ENCODE measurements at regions not wholly inside any gene's neighbourhood (a gene's known extent, or its start where the extent isn't known, plus 50 kb on each side); places are given as distances from the start of the nearest gene placed in this dataset.

GRCh38 chr14:98847521-98848468, 424.2 kb downstream of the BCL11B start:
- no peak for DNase-seq (ENCODE audit: low spot score)
- Histone ChIP-seq H4K8ac (ENCODE audit: low read depth, low read length) (no peak overlapping the region), H2AFZ (ENCODE audit: low read length) (no peak overlapping the region), H2BK120ac (ENCODE audit: low read depth, low read length) (no peak overlapping the region), H2AK5ac (ENCODE audit: low read depth, low read length) (no peak overlapping the region), H3K27ac (replicated peaks; ENCODE audit: low read length) (no peak overlapping the region), H3K4me1 (ENCODE audit: control insufficient read depth in 2 of 2, insufficient read depth in 1 of 2, low read depth in 1 of 2, low read length in 2 of 2) (no peaks in the 10 kb centered on the region), H3K4me3 (ENCODE audit: low read length in 2 of 2) (no peak overlapping the region), H3K27me3 (ENCODE audit: control insufficient read depth in 3 of 3, insufficient read depth in 3 of 3, low read depth in 1 of 3, low read length in 3 of 3) (no peaks in the 10 kb centered on the region), H3K18ac (ENCODE audit: low read length) (no peak overlapping the region), H3K4me2 (ENCODE audit: insufficient read depth, low read length, poor library complexity, severe bottlenecking) (no peak overlapping the region), H3K23ac (ENCODE audit: low read depth, low read length, poor library complexity) (no peak overlapping the region), H2BK5ac (ENCODE audit: low read length) (no peak overlapping the region), H3K36me3 (replicated peaks in 1 of 2; ENCODE audit: control insufficient read depth in 2 of 2, insufficient read depth in 2 of 2, low read length in 2 of 2) (no peaks in the 10 kb centered on the region), H4K91ac (ENCODE audit: low read depth, low read length, poor library complexity) (no peak overlapping the region), H3K9ac (ENCODE audit: low read depth, low read length, poor library complexity) (no peak overlapping the region), H2BK15ac (ENCODE audit: low read length) (no peak overlapping the region), H3K9me3 (replicated peaks in 1 of 2; ENCODE audit: control insufficient read depth in 2 of 2, insufficient read depth in 1 of 2, low read depth in 1 of 2, low read length in 2 of 2) (no peaks in the 10 kb centered on the region), H2BK12ac (ENCODE audit: low read length) (no peak overlapping the region), H3K79me1 (ENCODE audit: low read depth, low read length) (no peaks in the 10 kb centered on the region), H3K14ac (ENCODE audit: low read length) (no peak overlapping the region), H3K4ac (ENCODE audit: low read length) (no peak overlapping the region)
- no CpG with 5 or more reads among the region's 11 CpGs for WGBS, 2 donors (ENCODE audit: extremely low coverage in 2 of 2, insufficient read length in 2 of 2, insufficient replicate concordance in 1 of 2)

- Histone ChIP-seq H4K8ac (ENCODE audit: low read depth, low read length) (no peak overlapping the region), H3K4ac (ENCODE audit: low read length) (no peak overlapping the region), H3K23ac (ENCODE audit: low read depth, low read length, poor library complexity) (no peak overlapping the region), H3K14ac (ENCODE audit: low read length) (no peak overlapping the region), H2BK12ac (ENCODE audit: low read length) (no peak overlapping the region), H2AK5ac (ENCODE audit: low read depth, low read length) (no peak overlapping the region), H3K18ac (ENCODE audit: low read length) (no peak overlapping the region), H3K9me3 (replicated peaks in 1 of 2; ENCODE audit: control insufficient read depth in 2 of 2, insufficient read depth in 1 of 2, low read depth in 1 of 2, low read length in 2 of 2) (no peaks in the 10 kb centered on the region), H3K4me1 (ENCODE audit: control insufficient read depth in 2 of 2, insufficient read depth in 1 of 2, low read depth in 1 of 2, low read length in 2 of 2) (no peaks in the 10 kb centered on the region), H3K27ac (replicated peaks; ENCODE audit: low read length) (no peak overlapping the region), H3K79me1 (ENCODE audit: low read depth, low read length) (no peaks in the 10 kb centered on the region), H3K9ac (ENCODE audit: low read depth, low read length, poor library complexity) (no peak overlapping the region), H3K36me3 (replicated peaks in 1 of 2; ENCODE audit: control insufficient read depth in 2 of 2, insufficient read depth in 2 of 2, low read length in 2 of 2) (no peaks in the 10 kb centered on the region), H3K27me3 (ENCODE audit: control insufficient read depth in 3 of 3, insufficient read depth in 3 of 3, low read depth in 1 of 3, low read length in 3 of 3) (no peaks in the 10 kb centered on the region), H2AFZ (ENCODE audit: low read length) (no peak overlapping the region), H3K4me3 (ENCODE audit: low read length in 2 of 2) (no peak overlapping the region), H2BK120ac (ENCODE audit: low read depth, low read length) (no peak overlapping the region), H2BK5ac (ENCODE audit: low read length) (no peak overlapping the region), H3K4me2 (ENCODE audit: insufficient read depth, low read length, poor library complexity, severe bottlenecking) (no peak overlapping the region), H4K91ac (ENCODE audit: low read depth, low read length, poor library complexity) (no peak overlapping the region), H2BK15ac (ENCODE audit: low read length) (no peak overlapping the region)
- DNase-seq (ENCODE audit: low spot score), result no peak
- no CpG with 5 or more reads among the region's 10 CpGs for WGBS, 2 donors (ENCODE audit: extremely low coverage in 2 of 2, insufficient read length in 2 of 2, insufficient replicate concordance in 1 of 2)
Measured at GRCh38 chr14:98853063-98853729, 418.8 kb downstream of the BCL11B start.

- Histone ChIP-seq H3K36me3 (replicated peaks in 1 of 2; ENCODE audit: control insufficient read depth in 2 of 2, insufficient read depth in 2 of 2, low read length in 2 of 2) (no peaks in the 10 kb centered on the region), H3K9me3 (replicated peaks in 1 of 2; ENCODE audit: control insufficient read depth in 2 of 2, insufficient read depth in 1 of 2, low read depth in 1 of 2, low read length in 2 of 2) (no peaks in the 10 kb centered on the region), H3K23ac (ENCODE audit: low read depth, low read length, poor library complexity) (no peak overlapping the region), H3K27me3 (ENCODE audit: control insufficient read depth in 3 of 3, insufficient read depth in 3 of 3, low read depth in 1 of 3, low read length in 3 of 3) (no peaks in the 10 kb centered on the region), H4K91ac (ENCODE audit: low read depth, low read length, poor library complexity) (no peak overlapping the region), H2BK15ac (ENCODE audit: low read length) (no peak overlapping the region), H2AFZ (ENCODE audit: low read length) (no peak overlapping the region), H2BK5ac (ENCODE audit: low read length) (no peak overlapping the region), H2AK5ac (ENCODE audit: low read depth, low read length) (no peak overlapping the region), H3K4me3 (ENCODE audit: low read length in 2 of 2) (no peak overlapping the region), H3K4me1 (ENCODE audit: control insufficient read depth in 2 of 2, insufficient read depth in 1 of 2, low read depth in 1 of 2, low read length in 2 of 2) (no peaks in the 10 kb centered on the region), H3K4ac (ENCODE audit: low read length) (no peak overlapping the region), H2BK12ac (ENCODE audit: low read length) (no peak overlapping the region), H3K14ac (ENCODE audit: low read length) (no peak overlapping the region), H3K4me2 (ENCODE audit: insufficient read depth, low read length, poor library complexity, severe bottlenecking) (no peak overlapping the region), H4K8ac (ENCODE audit: low read depth, low read length) (no peak overlapping the region), H3K79me1 (ENCODE audit: low read depth, low read length) (no peaks in the 10 kb centered on the region), H3K27ac (replicated peaks; ENCODE audit: low read length) (no peak overlapping the region), H3K18ac (ENCODE audit: low read length) (no peak overlapping the region), H3K9ac (ENCODE audit: low read depth, low read length, poor library complexity) (no peak overlapping the region), H2BK120ac (ENCODE audit: low read depth, low read length) (no peak overlapping the region)
- no peak for DNase-seq (ENCODE audit: low spot score)
- no CpG with 5 or more reads among the region's 13 CpGs for WGBS, 2 donors (ENCODE audit: extremely low coverage in 2 of 2, insufficient read length in 2 of 2, insufficient replicate concordance in 1 of 2)
Measured at GRCh38 chr14:98855926-98856715, 415.9 kb downstream of the BCL11B start.

GRCh38 chr14:98858158-98858557, 413.8 kb downstream of the BCL11B start:
- Histone ChIP-seq H3K4ac (ENCODE audit: low read length) (no peak overlapping the region), H4K8ac (ENCODE audit: low read depth, low read length) (no peak overlapping the region), H3K4me2 (ENCODE audit: insufficient read depth, low read length, poor library complexity, severe bottlenecking) (no peak overlapping the region), H2BK5ac (ENCODE audit: low read length) (no peak overlapping the region), H3K9me3 (replicated peaks in 1 of 2; ENCODE audit: control insufficient read depth in 2 of 2, insufficient read depth in 1 of 2, low read depth in 1 of 2, low read length in 2 of 2) (no peaks in the 10 kb centered on the region), H3K27ac (replicated peaks; ENCODE audit: low read length) (no peak overlapping the region), H3K27me3 (ENCODE audit: control insufficient read depth in 3 of 3, insufficient read depth in 3 of 3, low read depth in 1 of 3, low read length in 3 of 3) (no peaks in the 10 kb centered on the region), H3K36me3 (replicated peaks in 1 of 2; ENCODE audit: control insufficient read depth in 2 of 2, insufficient read depth in 2 of 2, low read length in 2 of 2) (no peaks in the 10 kb centered on the region), H3K23ac (ENCODE audit: low read depth, low read length, poor library complexity) (no peak overlapping the region), H3K4me1 (ENCODE audit: control insufficient read depth in 2 of 2, insufficient read depth in 1 of 2, low read depth in 1 of 2, low read length in 2 of 2) (no peaks in the 10 kb centered on the region), H3K79me1 (ENCODE audit: low read depth, low read length) (no peaks in the 10 kb centered on the region), H2BK120ac (ENCODE audit: low read depth, low read length) (no peak overlapping the region), H2AK5ac (ENCODE audit: low read depth, low read length) (no peak overlapping the region), H4K91ac (ENCODE audit: low read depth, low read length, poor library complexity) (no peak overlapping the region), H2AFZ (ENCODE audit: low read length) (no peak overlapping the region), H3K18ac (ENCODE audit: low read length) (no peak overlapping the region), H2BK12ac (ENCODE audit: low read length) (no peak overlapping the region), H3K9ac (ENCODE audit: low read depth, low read length, poor library complexity) (no peak overlapping the region), H3K14ac (ENCODE audit: low read length) (no peak overlapping the region), H3K4me3 (ENCODE audit: low read length in 2 of 2) (no peak overlapping the region), H2BK15ac (ENCODE audit: low read length) (no peak overlapping the region)
- DNase-seq (ENCODE audit: low spot score), result no peak
- WGBS, 2 donors (ENCODE audit: extremely low coverage in 2 of 2, insufficient read length in 2 of 2, insufficient replicate concordance in 1 of 2), result no CpG with 5 or more reads among the region's 7 CpGs
